Astrocyte (in vitro differentiated cells and primary cell): ENCODE measurements at regions not wholly inside any gene's neighbourhood (a gene's known extent, or its start where the extent isn't known, plus 50 kb on each side); places are given as distances from the start of the nearest gene placed in this dataset.
"Not testable (repeated sequence)": the region's sequence is repeated elsewhere in the genome, so short reads cannot be mapped to it uniquely, and the experiment has no call there.

Source experiments
- DNase-seq: peaks from one replicate; pipeline ENCODE4 v3.0.0-alpha.2; 2010; ENCODE audit warnings: low read depth
- FAIRE-seq: peaks from 2 replicates; lab custom pipeline; 2011; peaks lifted over from hg19 to GRCh38; lab: Jason Lieb, UNC
- H2AFZ ChIP-seq: 2 replicates; pipeline ENCODE4 v1.6.0; 2012; ENCODE audit warnings: low read depth, low read length, inconsistent platforms
- H3K27ac ChIP-seq: 2 replicates; pipeline ENCODE4 v1.5.1; 2011; ENCODE audit warnings: low read depth, low read length, inconsistent platforms
- H3K27me3 ChIP-seq: 2 replicates; pipeline ENCODE4 v1.6.0; 2011; ENCODE audit warnings: low read length, inconsistent platforms; ENCODE audit not compliant: insufficient read depth
- H3K36me3 ChIP-seq: 2 replicates; pipeline ENCODE4 v1.5.1; 2011; ENCODE audit warnings: low read length, inconsistent platforms; ENCODE audit not compliant: insufficient read depth
- H3K4me1 ChIP-seq: 2 replicates; pipeline ENCODE4 v1.5.1; 2011; ENCODE audit warnings: low read length, inconsistent platforms; ENCODE audit not compliant: insufficient read depth
- H3K4me2 ChIP-seq: 2 replicates; pipeline ENCODE4 v1.6.0; 2012; ENCODE audit warnings: low read length, inconsistent platforms
- H3K4me3 ChIP-seq: 2 replicates; pipeline ENCODE4 v1.5.1; 2011; ENCODE audit warnings: low read depth, mild to moderate bottlenecking, low read length, inconsistent platforms; ENCODE audit not compliant: insufficient read depth
- H3K79me2 ChIP-seq: 2 replicates; pipeline ENCODE4 v1.6.0; 2012; ENCODE audit warnings: mild to moderate bottlenecking, low read length, inconsistent platforms; ENCODE audit not compliant: insufficient read depth
- H3K9ac ChIP-seq: 2 replicates; pipeline ENCODE4 v1.6.0; 2012; ENCODE audit warnings: mild to moderate bottlenecking, low read length, inconsistent platforms
- H3K9me3 ChIP-seq: 2 replicates; pipeline ENCODE4 v1.5.1; 2012; ENCODE audit warnings: low read depth, mild to moderate bottlenecking, low read length, inconsistent platforms; ENCODE audit not compliant: insufficient read depth
- H4K20me1 ChIP-seq: 2 replicates; pipeline ENCODE4 v1.6.0; 2012; ENCODE audit warnings: low read length, inconsistent platforms; ENCODE audit not compliant: insufficient read depth
- H3K27ac Mint-ChIP-seq: one replicate; pipeline ENCODE4 v1.8.0; 2021; ENCODE audit warnings: mild to moderate bottlenecking, mixed read lengths; ENCODE audit not compliant: unreplicated experiment
- H3K27me3 Mint-ChIP-seq: one replicate; pipeline ENCODE4 v1.8.0; 2021; ENCODE audit warnings: low read depth, mixed read lengths; ENCODE audit not compliant: unreplicated experiment
- H3K36me3 Mint-ChIP-seq: one replicate; pipeline ENCODE4 v1.8.0; 2021; ENCODE audit warnings: low read depth, mixed read lengths; ENCODE audit not compliant: unreplicated experiment
- H3K4me1 Mint-ChIP-seq: one replicate; pipeline ENCODE4 v1.8.0; 2021; ENCODE audit warnings: low read depth, mixed read lengths; ENCODE audit not compliant: unreplicated experiment
- H3K4me3 Mint-ChIP-seq: one replicate; pipeline ENCODE4 v1.8.0; 2021; ENCODE audit warnings: mild to moderate bottlenecking, moderate library complexity, mixed read lengths; ENCODE audit not compliant: unreplicated experiment
- H3K9me3 Mint-ChIP-seq: one replicate; pipeline ENCODE4 v1.8.0; 2021; ENCODE audit warnings: mild to moderate bottlenecking, mixed read lengths; ENCODE audit not compliant: unreplicated experiment
- CTCF ChIP-seq: IDR thresholded peaks from 2 replicates; pipeline ENCODE4 v1.5.1; 2011; ENCODE audit warnings: low read depth, mild to moderate bottlenecking, inconsistent platforms, low read length, moderate library complexity; ENCODE audit not compliant: insufficient read depth
- EZH2 ChIP-seq: IDR thresholded peaks from 2 replicates; pipeline ENCODE4 v1.6.1; 2012; ENCODE audit warnings: mild to moderate bottlenecking, low read length, inconsistent platforms; ENCODE audit not compliant: insufficient read depth

GRCh38 chr16:29158785-29159184, 173.9 kb downstream of the LAT start:
- Mint-ChIP-seq H3K27me3 (peaks cover 4% of the 10 kb centered on the region), H3K36me3 (no peaks in the 10 kb centered on the region), H3K4me3 (no peak overlapping the region), H3K9me3 (peaks cover 4% of the 10 kb centered on the region), H3K27ac (no peak overlapping the region), H3K4me1 (peaks cover 9% of the 10 kb centered on the region)
- no peak for DNase-seq
- Histone ChIP-seq H3K9ac (no peak overlapping the region), H3K9me3 (no peaks in the 10 kb centered on the region), H4K20me1 (no peaks in the 10 kb centered on the region), H3K4me2 (no peak overlapping the region), H2AFZ (no peak overlapping the region), H3K36me3 (no peaks in the 10 kb centered on the region), H3K27me3 (no peaks in the 10 kb centered on the region), H3K4me1 (peaks cover 12% of the 10 kb centered on the region), H3K27ac (no peak overlapping the region), H3K4me3 (no peak overlapping the region), H3K79me2 (no peaks in the 10 kb centered on the region)
- TF ChIP-seq CTCF (no peak), EZH2 (no peak)
- no peak for FAIRE-seq

GRCh38 chr16:29158031-29158784, 173.4 kb downstream of the LAT start:
- H2AFZ ChIP-seq, H3K27ac ChIP-seq, H3K4me2 ChIP-seq, H4K20me1 ChIP-seq, H3K9me3 Mint-ChIP-seq, H3K4me1 Mint-ChIP-seq, H3K4me3 ChIP-seq, FAIRE-seq, H3K36me3 ChIP-seq, DNase-seq, H3K36me3 Mint-ChIP-seq, H3K27me3 Mint-ChIP-seq, H3K4me3 Mint-ChIP-seq, H3K9me3 ChIP-seq, H3K27me3 ChIP-seq, H3K79me2 ChIP-seq: not testable (repeated sequence)
- H3K9ac ChIP-seq: peak overlapping the region; percentile 75
- H3K27ac Mint-ChIP-seq: peak overlapping the region; percentile 84
- H3K4me1 ChIP-seq: peaks cover 12% of the 10 kb centered on the region

- peak overlapping the region; percentile 93 for H3K27ac ChIP-seq
- DNase-seq: peak; percentile 94
- not testable (repeated sequence) for H3K4me3 Mint-ChIP-seq, H3K4me3 ChIP-seq, H3K36me3 ChIP-seq, H3K27me3 Mint-ChIP-seq, H3K9me3 ChIP-seq, H3K79me2 ChIP-seq, H3K9me3 Mint-ChIP-seq, H3K36me3 Mint-ChIP-seq, H4K20me1 ChIP-seq, H3K4me1 Mint-ChIP-seq, H3K27me3 ChIP-seq
- H2AFZ ChIP-seq: peak overlapping the region; percentile 14
- peak overlapping the region; percentile 84 for H3K27ac Mint-ChIP-seq
- H3K4me1 ChIP-seq: peaks cover 17% of the 10 kb centered on the region
- peak overlapping the region; percentile 75 for H3K9ac ChIP-seq
- peak overlapping the region; percentile 70 for H3K4me2 ChIP-seq
- peak; percentile 96 for FAIRE-seq
Measured at GRCh38 chr16:29157051-29157923, 172.4 kb downstream of the LAT start.
